ENCODE measurements at regions not wholly inside any gene's neighbourhood (a gene's known extent, or its start where the extent isn't known, plus 50 kb on each side); places are given as distances from the start of the nearest gene placed in this dataset.
"Not testable (repeated sequence)": the region's sequence is repeated elsewhere in the genome, so short reads cannot be mapped to it uniquely, and the experiment has no call there.

DNA sequence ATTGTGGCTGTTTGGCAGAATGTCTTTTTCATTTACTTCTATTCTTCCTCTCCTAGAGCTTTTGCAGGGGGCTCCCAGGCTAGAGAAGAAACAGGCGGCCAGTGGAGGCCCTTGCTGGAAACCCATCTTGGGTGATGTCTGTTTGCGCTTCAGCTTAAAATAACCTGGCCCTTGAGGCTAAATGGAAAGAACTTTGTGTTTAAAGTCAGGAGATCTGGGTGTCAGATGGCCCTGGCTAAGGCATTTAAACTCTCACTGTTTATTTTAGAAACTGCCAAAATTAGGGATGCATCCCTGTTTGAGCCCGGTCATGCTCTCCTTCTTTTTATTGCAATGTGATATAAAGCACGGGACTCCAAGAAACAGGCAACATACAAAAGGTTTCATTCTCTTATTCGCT lies 118.4 kb upstream of the RMP24 start:
- no peak overlapping the region for H3K4me3 ChIP-seq
- no peaks in the 10 kb centered on the region for H3K27me3 ChIP-seq
- no peaks in the 10 kb centered on the region for H3K4me1 ChIP-seq
- peak overlapping the region in 1 of 4 donors; percentile 53 for H3K27ac ChIP-seq
- in situ Hi-C loops (cut with MboI; ENCODE audit: low pct_ligation_motif_present in 1 of 4, low pct_unique_long_range_greater_than_20kb in 1 of 4, low sequenced_read_pairs in 3 of 4) (no loop called here), intact Hi-C loops (cut with DNase I; ENCODE audit: low total_unique reads) (no loop called here)
- H3K36me3 ChIP-seq = no peaks in the 10 kb centered on the region
- no peaks in the 10 kb centered on the region for H3K9me3 ChIP-seq
- WGBS, 2 donors (ENCODE audit: low coverage in 1 of 2) = 62 to 74% methylated on average over 5 of the region's 5 CpGs
- DNase-seq = no peak
- no peak for TF ChIP-seq POLR2A (IDR thresholded peaks at IDR 0.05)
- no peak for TF ChIP-seq POLR2AphosphoS5 (IDR thresholded peaks at IDR 0.05)
- TF ChIP-seq, protein P1, sequence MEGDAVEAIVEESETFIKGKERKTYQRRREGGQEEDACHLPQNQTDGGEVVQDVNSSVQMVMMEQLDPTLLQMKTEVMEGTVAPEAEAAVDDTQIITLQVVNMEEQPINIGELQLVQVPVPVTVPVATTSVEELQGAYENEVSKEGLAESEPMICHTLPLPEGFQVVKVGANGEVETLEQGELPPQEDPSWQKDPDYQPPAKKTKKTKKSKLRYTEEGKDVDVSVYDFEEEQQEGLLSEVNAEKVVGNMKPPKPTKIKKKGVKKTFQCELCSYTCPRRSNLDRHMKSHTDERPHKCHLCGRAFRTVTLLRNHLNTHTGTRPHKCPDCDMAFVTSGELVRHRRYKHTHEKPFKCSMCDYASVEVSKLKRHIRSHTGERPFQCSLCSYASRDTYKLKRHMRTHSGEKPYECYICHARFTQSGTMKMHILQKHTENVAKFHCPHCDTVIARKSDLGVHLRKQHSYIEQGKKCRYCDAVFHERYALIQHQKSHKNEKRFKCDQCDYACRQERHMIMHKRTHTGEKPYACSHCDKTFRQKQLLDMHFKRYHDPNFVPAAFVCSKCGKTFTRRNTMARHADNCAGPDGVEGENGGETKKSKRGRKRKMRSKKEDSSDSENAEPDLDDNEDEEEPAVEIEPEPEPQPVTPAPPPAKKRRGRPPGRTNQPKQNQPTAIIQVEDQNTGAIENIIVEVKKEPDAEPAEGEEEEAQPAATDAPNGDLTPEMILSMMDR (IDR thresholded peaks at IDR 0.05) = no peak
- no peak for TF ChIP-seq EP300 (IDR thresholded peaks at IDR 0.05; ENCODE audit: low read depth)

DNA sequence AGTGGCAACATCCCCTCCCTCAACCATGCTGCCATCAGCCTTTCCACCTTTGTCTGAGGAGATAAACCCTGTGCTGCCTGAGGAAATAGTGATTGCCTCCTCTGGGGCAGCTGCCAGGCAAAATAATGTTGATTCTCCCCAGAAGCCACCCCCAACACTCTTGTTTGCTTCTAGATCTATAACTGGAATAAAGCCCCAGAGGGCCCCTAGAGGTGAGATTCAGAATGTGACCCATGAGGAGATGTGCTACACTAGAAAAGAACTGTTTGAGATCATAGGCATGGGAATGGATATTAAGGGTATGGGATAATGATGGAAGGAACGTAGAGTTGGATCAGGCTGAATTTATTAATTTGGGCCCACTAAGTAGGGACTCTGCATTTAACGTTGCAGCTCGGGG lies 116.3 kb upstream of the RMP24 start:
- no peak for DNase-seq
- no peaks in the 10 kb centered on the region for H3K9me3 ChIP-seq
- WGBS, 2 donors (ENCODE audit: low coverage in 1 of 2) = 87 to 90% methylated on average over 3 of the region's 3 CpGs
- no peak overlapping the region for H3K27ac ChIP-seq
- no peaks in the 10 kb centered on the region for H3K4me1 ChIP-seq
- intact Hi-C loops (cut with DNase I; ENCODE audit: low total_unique reads) (no loop called here), in situ Hi-C loops (cut with MboI; ENCODE audit: low pct_ligation_motif_present in 1 of 4, low pct_unique_long_range_greater_than_20kb in 1 of 4, low sequenced_read_pairs in 3 of 4) (no loop called here)
- no peaks in the 10 kb centered on the region for H3K36me3 ChIP-seq
- TF ChIP-seq POLR2AphosphoS5 (IDR thresholded peaks at IDR 0.05) (no peak), POLR2A (IDR thresholded peaks at IDR 0.05) (no peak), EP300 (IDR thresholded peaks at IDR 0.05; ENCODE audit: low read depth) (no peak)
- TF ChIP-seq, protein P1 (IDR thresholded peaks at IDR 0.05) = no peak
- H3K4me3 ChIP-seq = no peak overlapping the region
- H3K27me3 ChIP-seq = no peaks in the 10 kb centered on the region

DNA sequence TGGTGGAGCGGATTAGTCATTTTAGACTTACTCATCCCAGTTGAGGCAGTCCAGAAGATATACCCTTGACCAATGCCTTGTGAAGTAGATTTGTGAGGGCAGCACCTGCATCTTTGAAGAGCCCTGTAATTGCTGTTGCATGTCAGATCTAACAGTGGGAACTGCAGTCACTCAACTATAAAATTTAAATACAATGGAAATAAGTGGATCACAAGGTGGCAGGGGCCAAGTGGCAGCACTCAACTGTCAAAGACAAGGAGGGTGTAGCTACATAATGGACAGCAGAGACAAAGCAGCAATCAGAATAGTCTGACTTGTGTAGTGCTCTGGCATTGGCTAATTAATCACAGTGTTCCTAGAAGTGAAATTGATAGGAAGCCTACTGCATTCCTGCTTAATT lies 115.8 kb upstream of the RMP24 start:
- H3K4me1 ChIP-seq; in situ Hi-C loops (cut with MboI; ENCODE audit: low pct_ligation_motif_present in 1 of 4, low pct_unique_long_range_greater_than_20kb in 1 of 4, low sequenced_read_pairs in 3 of 4); intact Hi-C loops (cut with DNase I; ENCODE audit: low total_unique reads); H3K27ac ChIP-seq; H3K9me3 ChIP-seq; H3K27me3 ChIP-seq; H3K4me3 ChIP-seq; DNase-seq; H3K36me3 ChIP-seq: not testable (repeated sequence)
- 0 to 54% methylated on average over 1 of the region's 1 CpG for WGBS, 2 donors (ENCODE audit: low coverage in 1 of 2)

DNA sequence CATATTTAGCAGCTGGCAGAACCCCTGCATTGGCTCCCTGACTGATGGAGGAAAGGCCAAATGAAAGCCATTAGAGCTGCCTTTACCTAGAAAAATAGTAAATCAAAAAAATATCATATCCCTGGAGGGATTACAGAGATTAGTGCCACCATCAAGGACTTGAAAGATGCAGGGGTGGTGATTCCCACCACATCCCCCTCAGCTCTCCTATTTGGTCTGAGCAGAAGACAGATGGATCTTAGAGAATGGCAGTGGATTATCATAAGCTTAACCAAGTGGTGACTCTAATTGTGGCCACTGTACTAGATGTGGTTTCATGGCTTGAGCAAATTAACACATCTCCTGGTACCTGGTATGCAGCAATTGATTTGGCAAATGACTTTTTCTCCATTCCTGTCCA lies 114.9 kb upstream of the RMP24 start:
- in situ Hi-C loops (cut with MboI; ENCODE audit: low pct_ligation_motif_present in 1 of 4, low pct_unique_long_range_greater_than_20kb in 1 of 4, low sequenced_read_pairs in 3 of 4); intact Hi-C loops (cut with DNase I; ENCODE audit: low total_unique reads); H3K36me3 ChIP-seq; H3K27ac ChIP-seq; H3K9me3 ChIP-seq; H3K4me1 ChIP-seq; H3K4me3 ChIP-seq; DNase-seq; H3K27me3 ChIP-seq: not testable (repeated sequence)

DNA sequence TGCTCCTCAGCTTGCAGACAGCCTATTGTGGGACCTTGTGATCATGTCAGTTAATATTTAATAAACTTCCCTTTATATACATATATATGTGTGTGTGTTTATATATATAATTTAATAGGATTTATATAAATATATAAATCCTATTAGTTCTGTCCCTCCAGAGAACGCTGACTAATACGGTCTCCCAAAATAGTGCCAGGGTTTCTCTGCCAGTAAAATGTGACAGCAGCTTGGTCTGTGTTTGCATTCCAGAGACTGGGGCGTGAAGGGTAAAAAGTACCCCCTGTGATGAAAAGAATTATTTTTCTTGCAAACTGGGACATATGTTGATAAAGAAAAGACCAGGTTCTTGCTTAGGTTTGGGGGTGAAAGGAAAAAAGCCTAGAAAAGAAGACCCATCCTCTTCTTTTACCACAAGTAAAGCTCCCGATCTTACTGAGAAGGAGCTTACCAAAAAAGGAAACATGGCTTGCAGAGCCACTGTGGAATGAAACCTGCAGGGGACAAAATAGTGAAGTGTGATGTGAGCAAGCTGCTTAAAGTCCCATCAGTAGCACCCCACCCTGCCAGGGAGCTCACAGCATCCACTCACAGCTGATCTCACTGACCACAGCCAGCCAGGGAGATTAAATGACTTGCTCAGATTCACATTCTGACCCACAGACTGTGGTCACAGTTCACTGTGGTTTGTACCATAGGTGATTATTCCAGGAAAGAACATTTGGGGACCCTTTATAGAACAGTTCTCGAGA lies 110.9 kb upstream of the RMP24 start:
- H3K4me1 ChIP-seq = no peaks in the 10 kb centered on the region
- H3K4me3 ChIP-seq = no peak overlapping the region
- no peaks in the 10 kb centered on the region for H3K27me3 ChIP-seq
- intact Hi-C loops (cut with DNase I; ENCODE audit: low total_unique reads) = no loop called here
- no peaks in the 10 kb centered on the region for H3K9me3 ChIP-seq
- 58 to 61% methylated on average over 5 of the region's 5 CpGs for WGBS, 2 donors (ENCODE audit: low coverage in 1 of 2)
- TF ChIP-seq EP300 (IDR thresholded peaks at IDR 0.05; ENCODE audit: low read depth) = no peak
- no peak for TF ChIP-seq POLR2A (IDR thresholded peaks at IDR 0.05)
- TF ChIP-seq POLR2AphosphoS5 (IDR thresholded peaks at IDR 0.05) = no peak
- TF ChIP-seq, protein P1 (IDR thresholded peaks at IDR 0.05) = no peak
- H3K27ac ChIP-seq = peak overlapping the region in 1 of 4 donors; percentile 4
- no peaks in the 10 kb centered on the region for H3K36me3 ChIP-seq
- no peak for DNase-seq
- in situ Hi-C loops (cut with MboI; ENCODE audit: low pct_ligation_motif_present in 1 of 4, low pct_unique_long_range_greater_than_20kb in 1 of 4, low sequenced_read_pairs in 3 of 4) = no loop called here

Measured in transverse colon (tissue), 4 donors.